ENCODE measurements at regions not wholly inside any gene's neighbourhood (a gene's known extent, or its start where the extent isn't known, plus 50 kb on each side); places are given as distances from the start of the nearest gene placed in this dataset.
"Not testable (repeated sequence)": the region's sequence is repeated elsewhere in the genome, so short reads cannot be mapped to it uniquely, and the experiment has no call there.

DNA sequence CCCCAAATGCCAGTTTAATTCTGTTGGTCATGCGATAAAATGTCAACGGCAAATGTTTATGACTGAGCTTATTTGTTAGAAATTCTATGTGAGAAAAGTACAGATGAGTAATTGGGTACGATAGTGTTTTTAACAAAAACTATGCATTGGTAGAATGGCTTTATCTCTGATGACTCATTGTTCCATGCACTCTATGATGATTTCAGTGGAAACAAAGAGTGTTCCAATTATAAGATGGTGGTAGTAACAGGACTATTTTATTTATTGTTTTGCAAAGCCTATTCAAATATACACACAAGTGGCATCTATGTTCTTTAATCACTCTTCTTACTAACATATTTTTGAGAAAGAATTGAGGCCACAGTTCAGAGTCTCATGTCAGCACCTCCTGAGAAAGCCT is 353.7 kb upstream of the IRX2 start:
- no peak for DNase-seq (ENCODE audit: low read depth)

DNA sequence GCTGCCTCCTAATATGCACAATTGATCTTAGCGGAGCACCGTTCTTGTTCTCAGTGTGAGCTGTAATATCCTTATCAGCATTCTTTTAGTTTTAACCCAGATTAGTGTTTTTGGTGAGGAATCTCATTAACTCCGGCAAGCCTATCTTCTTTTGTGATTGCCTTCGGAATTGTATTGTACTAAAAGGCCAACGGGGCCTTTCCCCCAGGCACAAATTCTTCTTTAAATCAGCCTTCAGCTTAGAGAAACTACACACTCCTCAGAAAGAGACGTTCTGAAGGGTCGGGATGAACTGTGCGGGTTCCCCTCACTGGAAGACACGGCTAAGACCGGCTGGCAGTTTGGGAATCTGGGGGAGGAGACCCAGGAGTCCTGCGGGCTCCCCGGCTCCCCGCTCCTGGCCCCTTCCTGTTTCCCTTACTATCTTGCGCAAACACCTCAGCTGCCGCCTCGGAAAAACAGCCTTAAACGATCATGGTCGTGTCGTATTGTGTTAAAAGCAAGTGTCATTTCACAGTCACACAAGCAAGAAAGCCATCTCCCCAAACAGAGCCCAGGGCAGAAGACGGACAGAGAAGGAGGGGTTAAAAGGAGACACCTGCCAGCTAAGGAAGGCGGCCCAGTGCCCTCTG is 353.1 kb upstream of the IRX2 start:
- DNase-seq (ENCODE audit: low read depth) = no peak

DNA sequence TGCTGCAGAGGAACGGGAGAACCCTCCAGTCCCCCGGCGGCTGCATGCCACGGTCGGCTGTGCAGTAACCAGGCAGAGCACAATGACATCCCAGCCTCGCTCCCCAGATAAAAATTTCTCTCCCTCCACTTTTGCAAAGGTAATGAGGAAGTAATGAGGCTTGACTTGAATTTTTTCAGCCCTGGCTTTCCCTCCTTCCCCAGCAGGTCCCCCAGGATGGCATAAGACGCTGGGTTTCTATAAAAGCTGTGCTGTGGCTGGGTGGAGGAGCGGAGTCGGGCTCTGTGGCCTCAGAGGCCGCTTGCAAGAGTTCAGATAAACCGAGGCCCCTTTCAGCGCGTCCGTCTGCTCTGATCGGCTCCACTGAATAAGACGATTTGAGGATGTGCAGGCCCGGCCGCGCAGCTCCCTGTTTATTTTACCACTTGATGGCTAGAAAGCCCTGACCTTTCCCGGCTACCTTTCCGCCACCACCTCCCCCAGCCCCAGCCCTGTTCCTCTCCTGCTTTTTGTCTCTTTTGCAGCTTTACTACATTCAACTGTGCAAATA is 351.9 kb upstream of the IRX2 start:
- DNase-seq (ENCODE audit: low read depth) = no peak

DNA sequence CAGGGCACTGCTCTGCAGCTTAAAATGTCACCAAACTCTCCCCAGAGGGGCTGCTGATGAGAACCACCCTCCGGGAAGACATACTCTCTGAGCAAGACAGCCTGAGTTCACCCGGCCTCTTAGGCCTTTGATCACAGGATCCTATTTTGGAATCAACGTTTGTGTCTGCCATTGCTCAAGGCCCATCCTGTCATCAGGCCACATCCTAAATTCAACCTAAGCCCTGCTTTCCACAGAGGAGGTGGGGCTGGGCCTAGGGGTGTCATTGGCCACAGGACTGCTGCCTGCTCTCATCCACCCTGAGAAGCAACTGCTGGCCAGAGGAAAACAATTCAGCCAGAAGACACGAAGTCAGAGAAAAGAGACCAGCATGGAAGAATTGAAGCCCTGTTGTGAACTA is 351.1 kb upstream of the IRX2 start:
- no peak for DNase-seq (ENCODE audit: low read depth)

DNA sequence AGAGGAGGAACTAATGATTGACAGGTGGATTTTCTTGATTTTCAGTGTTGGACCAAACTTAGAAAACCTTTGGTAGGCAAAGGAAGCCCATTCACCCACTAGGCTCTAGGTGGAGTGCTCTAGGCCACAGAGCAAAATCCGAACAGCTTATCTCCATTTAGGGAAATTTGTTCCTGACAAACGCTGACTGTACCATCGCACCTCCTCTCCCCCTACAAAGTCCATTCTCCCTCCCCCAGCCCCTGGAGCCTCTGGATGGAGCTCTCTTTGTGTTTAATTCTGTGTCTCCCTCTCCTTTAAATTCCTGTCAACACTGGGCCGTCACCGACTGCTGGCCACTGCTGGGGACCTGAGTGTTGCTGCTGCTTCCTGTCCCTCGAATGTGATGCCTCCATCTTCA is 350.1 kb upstream of the IRX2 start:
- DNase-seq (ENCODE audit: low read depth) = no peak

DNA sequence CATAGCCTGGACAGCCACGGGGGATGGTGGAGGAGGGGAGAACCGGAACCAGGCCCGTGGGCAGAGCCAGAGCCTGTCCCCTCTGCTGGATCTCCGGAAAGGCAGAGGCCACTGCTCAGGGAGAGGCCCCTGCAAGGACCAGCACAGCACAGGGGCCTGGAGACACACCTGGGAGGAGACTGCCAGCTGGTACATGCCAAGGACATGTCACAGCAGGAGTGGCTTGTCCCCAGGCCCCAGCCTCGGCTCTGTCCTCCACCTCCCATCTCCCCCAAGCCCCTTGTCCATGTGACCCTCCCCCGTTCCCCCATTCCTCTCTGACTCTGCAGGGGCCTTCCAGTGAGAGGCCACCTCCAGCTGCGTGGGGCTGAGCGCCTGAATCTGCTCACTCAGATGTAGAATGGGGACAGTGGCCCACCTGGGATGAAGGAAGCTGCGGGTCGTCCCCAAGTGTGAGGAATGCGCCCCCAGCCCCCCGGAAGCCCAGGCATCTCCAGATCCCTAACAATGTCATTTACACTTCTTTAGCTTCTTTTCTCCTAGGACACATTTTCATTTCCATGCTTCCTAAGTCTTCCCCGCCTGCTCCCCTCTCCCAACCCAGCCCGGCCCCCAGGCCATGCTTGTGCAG is 349.6 kb upstream of the IRX2 start:
- DNase-seq (ENCODE audit: low read depth) = no peak

DNA sequence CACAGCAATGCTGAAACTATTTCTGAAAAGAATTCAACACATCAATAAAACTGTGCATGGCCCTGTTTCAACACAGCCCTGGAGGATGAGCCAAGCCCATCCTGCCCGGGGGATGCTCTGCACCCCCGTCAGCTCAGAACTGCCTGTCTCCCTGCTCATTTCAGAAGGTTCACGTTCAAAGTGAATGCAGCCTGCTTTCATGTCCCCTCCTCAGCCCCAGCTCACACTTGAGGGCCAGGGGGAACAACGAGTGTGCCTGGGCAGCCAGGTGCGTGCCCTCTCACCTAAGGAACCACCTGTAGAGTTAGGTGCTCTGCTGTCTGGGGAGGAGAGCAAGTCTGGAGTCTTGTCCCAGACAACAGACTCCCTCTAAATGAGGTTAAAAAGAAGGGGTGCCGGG is 348.5 kb upstream of the IRX2 start:
- no peak for DNase-seq (ENCODE audit: low read depth)

DNA sequence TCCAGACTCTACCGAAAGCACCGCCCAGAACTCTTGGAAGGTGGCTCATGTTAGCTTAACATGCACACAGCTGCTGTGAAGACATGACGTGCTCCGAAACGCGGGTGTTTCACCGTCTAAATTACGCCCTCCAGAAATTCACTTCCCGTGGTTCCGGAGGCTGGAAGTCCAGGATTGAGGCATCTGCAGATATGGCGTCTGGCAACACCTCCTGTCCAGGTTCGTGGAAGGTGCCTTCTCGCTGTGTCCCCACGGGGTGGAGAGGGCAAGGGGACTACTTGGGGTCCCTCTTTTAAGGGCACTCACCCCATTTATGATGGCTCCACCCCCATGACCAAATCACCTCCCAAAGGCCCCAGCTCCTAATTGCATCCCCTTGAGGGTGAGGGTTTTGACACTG is 348.0 kb upstream of the IRX2 start:
- DNase-seq (ENCODE audit: low read depth) = no peak

DNA sequence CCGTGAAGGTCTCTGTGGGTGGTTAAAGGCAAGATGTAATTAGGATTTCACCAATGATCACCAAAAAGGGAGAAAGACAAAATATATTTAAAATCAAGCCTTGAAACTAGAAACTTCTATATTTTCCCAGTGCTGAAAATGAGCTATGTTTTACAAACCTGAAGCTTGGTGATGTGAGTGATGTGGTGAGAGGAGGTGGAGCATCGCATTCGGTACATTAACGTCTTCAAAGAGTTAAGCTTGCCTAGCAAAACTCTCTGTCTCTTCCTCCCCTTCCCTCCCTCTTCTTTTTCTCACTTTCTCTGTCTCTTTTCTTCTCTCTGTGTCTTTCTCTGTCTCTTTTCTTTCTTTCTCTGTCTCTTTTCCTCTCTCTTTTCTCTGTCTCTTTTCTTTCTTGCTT is 347.3 kb upstream of the IRX2 start:
- DNase-seq (ENCODE audit: low read depth) = no peak

DNA sequence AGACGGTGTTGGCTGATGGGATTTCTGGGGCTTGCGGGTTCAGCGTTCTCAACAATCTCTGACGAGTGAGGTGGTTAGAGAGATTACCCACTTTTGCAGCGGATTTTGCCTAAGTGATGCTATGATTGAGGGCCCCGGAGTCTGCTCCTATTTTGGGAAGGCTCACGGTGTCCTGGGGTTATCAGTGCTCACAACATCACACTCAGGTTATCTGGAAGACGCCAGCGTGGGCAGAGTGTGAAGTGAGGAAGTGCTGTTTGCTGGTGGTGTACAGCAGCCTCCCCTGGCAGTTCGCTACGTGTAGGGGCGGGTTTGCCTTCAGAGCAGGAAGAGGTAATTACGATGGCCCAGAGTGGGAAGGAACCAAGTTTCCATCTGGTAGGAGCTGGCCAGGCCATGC is 341.2 kb upstream of the IRX2 start:
- no peak for DNase-seq (ENCODE audit: low read depth)

DNA sequence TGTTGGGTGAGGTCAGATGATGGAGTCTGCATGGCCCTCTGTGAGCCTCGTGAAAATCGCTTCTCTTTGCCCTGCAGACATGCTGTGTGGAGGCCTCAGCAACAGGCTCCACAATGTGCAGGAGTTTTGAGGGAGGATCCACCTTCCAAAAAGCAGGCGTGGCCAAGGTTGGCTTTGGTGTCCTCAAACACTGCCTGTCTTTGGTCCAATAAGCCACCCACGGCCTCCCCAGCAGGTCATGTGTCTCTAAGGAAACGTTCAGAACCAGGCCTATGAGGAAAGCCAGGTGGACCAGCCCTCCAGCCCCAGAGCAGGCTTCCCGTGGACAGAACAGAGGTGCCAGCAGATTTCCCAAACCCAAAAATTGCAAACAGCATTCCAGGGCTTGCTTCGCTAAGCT is 340.7 kb upstream of the IRX2 start:
- DNase-seq (ENCODE audit: low read depth) = no peak

DNA sequence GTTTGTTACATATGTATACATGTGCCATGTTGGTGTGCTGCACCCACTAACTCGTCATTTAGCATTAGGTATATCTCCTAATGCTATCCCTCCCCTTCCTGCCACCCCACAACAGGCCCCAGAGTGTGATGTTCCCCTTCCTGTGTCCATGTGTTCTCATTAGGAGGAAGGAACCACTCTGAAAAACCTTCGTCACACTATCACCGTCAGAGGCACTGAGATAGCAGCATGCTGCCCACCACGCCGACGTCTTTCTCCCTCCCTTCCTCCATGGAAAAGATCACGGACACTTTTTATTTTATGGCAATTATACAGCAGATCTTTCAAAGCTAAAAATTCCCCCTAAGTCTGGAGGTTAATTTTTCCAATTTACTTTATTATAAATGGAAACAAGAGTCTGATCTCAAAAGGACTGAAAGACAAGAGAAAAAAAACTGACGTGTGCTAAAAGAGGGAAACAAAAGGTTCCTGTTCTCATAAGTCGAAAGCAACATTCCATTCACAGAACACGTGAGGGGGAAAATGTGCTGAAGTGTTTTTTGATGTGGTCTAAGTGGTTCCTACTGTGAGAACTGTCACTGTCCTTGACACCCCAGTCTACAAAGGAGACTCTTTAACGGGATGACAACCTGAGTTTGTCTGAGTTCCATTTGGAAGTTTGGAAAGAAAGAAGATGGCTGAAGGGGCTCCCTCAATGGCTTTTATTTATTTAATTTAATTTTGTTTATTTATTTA is 339.7 kb upstream of the IRX2 start:
- no peak for DNase-seq (ENCODE audit: low read depth)

DNA sequence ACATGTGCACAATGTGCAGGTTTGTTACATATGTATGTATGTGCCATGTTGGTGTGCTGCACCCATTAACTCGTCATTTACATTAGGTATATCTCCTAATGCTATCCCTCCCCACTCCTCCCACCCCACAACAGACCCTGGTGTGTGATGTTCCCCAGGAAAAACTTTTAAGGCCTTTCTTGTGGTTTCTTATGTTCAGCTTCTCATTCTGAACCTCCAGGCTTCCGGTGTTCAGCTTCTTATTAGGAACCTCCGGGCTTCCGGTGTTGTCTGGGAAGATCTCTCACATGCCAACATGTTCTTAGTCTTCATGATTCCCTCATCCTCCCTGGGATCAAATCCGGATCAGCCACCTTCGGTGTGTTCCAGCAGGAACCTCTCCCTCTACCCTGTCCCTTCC is 338.8 kb upstream of the IRX2 start:
- DNase-seq (ENCODE audit: low read depth) = not testable (repeated sequence)

DNA sequence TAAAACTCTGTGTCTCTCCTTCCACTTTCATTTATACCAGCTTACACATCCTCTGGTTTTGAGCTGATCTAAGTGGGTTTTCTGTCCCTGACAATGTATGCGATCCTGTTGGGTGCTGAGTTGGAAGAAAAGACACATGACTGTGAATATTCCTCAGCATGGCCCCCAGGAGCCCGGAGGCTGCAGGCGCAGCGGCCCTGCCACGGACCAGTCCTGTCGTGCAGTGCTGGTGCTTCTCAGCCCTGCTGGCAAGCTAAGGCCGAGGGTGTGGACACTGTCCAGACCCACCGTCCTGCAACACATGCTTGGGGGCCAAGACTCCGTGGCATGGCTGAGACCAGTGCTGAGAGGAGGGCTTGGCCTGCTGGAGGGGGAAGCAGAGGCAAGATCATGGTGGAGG is 328.9 kb upstream of the IRX2 start:
- no peak for DNase-seq (ENCODE audit: low read depth)

DNA sequence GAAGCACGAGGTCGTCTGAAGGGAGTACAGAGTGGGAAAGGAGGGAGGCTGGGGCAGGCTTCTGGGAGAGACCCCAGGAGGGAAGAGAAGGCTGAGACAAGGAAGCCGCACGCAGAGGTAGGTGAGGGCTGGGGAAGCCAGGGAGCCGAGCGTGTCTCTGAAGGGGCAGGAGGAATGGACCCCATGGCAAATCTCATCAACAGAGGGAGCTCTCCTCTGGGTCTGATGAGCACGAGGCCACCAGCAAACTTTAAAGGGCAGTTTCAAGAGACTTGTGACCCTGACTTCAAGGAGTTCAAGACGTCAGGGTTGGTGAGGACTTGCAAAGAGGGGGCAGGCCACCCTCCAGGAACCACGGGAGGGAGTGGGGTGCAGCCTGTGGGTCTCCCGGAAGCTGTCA is 326.2 kb upstream of the IRX2 start:
- DNase-seq (ENCODE audit: low read depth) = no peak

DNA sequence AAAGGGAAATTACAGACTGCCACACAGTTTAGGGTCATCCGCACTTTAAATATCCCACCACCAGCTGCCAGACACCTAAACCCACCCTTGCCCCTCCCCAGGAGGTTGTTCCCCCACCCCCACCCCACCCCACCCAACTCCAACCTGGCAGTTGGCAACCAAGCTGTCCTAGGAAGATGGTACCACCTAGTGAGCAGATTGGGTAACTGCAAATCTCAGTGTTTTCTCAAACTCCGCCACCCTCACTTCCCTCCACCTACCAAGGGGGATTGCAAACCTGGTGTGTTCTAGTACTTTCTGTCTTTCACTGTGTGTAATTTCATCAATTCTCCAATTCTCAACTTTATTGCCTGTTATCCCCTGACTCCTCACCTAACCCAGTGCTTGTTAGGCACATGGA is 323.8 kb upstream of the IRX2 start:
- DNase-seq (ENCODE audit: low read depth) = no peak

DNA sequence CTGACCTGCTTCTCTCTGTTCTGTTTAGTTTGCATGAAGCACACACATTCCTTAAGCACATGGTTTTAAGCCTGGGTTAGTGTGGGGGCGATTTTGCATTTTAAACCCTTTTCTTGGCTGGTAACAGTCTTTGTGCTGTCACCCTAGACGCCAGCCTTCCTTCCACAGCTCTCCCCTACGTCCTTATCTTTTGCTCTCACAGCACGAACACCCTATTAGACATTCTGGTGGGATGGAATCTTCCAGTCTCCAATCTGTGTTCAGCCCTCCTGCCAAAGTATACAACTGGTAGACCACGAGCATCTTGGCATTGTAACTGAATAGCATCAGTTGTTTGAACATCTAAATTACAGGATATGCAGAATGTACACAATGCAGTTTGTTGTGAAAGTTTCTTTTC is 316.9 kb upstream of the IRX2 start:
- DNase-seq (ENCODE audit: low read depth) = no peak

DNA sequence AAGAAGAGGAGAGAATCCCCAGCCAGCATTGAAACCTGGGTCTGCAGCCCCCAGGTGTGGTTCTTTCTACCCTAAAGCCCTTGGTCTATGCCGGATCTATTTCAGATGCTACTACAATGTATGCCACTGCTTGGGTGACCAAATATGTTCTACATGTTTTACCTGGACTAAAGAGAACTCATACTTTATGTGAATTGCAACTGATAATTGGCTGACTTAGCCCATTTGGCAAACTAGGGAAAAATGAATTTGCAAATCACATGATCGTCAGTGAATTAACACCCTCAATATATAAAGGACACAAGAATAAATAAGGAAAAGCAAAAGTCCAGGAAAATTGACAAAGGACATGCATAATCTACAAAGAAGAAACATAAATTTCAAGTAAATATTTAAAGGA is 308.8 kb upstream of the IRX2 start:
- no peak for DNase-seq (ENCODE audit: low read depth)

DNA sequence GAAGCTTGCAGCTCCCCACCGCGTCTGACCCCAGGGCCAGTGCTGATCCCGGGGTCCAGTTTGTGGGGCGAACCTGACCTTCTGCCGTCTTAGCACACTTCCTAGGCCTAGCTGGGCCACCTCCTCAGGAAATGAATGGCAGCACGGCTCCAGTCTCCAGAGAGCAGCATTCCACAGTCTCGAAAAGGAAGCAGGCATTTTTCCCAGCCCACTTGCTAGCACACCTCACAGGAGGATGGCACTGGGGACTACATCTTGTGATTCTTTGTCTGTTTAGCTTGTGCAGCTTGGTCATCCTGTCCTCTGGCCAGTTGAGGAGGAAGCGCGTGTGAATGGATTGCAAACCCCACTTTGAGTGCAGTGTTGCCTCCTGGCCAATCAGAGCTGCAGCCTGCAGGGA is 308.0 kb upstream of the IRX2 start:
- DNase-seq (ENCODE audit: low read depth) = no peak

DNA sequence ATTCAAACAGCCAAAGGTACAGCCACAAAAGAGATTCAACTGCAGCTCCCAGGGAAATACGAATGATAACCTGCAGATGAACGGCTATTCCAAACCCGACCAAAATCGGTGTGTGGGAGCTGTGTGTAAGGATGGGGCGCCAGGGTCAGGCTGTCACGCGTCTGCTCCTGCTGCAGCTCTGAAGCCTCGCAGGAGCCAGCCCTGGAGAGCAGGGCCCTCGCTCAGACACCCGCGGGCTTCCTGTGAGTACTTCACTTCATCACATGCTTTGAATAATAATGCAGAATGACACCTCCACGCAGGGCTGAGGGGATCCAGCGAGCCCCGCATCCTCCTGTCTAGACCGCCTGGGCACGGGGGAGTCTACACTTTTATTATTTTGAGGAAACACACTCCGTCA is 307.5 kb upstream of the IRX2 start:
- DNase-seq (ENCODE audit: low read depth) = no peak

DNA sequence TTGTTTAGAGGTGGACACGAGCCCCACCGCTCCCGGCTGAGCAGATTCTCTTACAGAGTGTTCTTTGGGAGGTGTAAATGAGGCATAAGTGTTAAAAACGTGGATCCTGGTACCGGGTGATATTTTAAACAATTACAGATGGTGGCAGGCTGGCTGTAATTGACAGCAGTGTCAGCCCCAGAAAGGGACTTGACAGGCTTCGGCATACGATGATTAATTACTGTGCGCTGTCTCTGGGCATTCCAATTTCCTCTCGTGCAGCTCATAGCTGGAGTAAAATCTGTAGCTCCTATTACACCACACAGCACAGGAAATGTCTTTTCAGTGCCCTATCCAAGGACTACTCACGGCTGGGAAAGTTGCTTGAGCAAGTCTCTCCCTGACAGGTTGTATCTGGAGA is 305.4 kb upstream of the IRX2 start:
- DNase-seq (ENCODE audit: low read depth) = no peak

DNA sequence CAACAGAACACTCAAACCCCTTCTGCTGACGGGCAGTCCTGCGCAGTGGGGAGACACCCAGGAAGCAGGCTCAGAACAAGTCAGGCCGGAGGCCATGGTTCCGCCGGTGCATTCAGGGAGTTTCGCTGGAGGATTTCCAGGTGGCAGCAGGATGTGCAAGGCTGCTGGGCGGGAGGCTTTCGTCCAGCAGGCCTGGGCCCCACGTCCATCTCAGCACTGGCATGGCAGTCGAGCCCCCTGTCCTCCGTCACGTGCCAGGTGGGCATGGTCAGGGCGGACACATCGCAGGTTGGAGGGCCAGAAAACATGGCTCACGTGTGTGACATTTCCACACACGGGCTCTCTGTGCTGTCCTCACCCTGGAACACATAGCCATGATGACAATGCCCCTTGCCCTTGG is 299.9 kb upstream of the IRX2 start:
- DNase-seq (ENCODE audit: low read depth) = no peak

DNA sequence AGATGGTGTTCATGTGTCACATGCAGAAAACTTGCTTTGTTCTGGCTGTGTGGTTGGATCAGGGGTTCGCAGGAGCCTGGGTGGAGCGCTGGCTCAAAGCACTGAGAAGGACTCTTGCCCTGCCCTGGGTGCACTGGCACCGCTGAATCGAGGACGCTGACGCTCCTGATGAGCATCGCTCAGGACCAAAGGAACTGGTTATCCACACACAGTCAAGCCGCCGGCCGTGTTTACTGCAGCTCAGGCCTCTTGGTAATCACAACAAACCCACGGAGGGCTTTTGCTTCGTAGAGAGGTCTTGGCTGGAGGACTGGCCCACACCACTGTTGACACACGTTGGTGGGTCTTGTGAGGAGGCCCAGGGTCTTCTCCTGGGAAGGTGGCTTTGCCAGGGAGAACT is 299.4 kb upstream of the IRX2 start:
- DNase-seq (ENCODE audit: low read depth) = no peak

Measured in renal cortical epithelial cell (primary cell).